Stimulated activated CD4-positive, alpha-beta T cell treated with anti-CD3 and anti-CD28 coated beads, TNF-alpha, amount 100 ng/mL, for 24 hours (primary cell): ENCODE measurements at regions not wholly inside any gene's neighbourhood (a gene's known extent, or its start where the extent isn't known, plus 50 kb on each side); places are given as distances from the start of the nearest gene placed in this dataset.
"Not testable (repeated sequence)": the region's sequence is repeated elsewhere in the genome, so short reads cannot be mapped to it uniquely, and the experiment has no call there.

Source experiments
- DNase-seq, 3 experiments: peaks; one replicate each; pipeline ENCODE4 v3.0.0-alpha.2; 2020; ENCODE audit warnings: low read depth in 3 of 3

DNA sequence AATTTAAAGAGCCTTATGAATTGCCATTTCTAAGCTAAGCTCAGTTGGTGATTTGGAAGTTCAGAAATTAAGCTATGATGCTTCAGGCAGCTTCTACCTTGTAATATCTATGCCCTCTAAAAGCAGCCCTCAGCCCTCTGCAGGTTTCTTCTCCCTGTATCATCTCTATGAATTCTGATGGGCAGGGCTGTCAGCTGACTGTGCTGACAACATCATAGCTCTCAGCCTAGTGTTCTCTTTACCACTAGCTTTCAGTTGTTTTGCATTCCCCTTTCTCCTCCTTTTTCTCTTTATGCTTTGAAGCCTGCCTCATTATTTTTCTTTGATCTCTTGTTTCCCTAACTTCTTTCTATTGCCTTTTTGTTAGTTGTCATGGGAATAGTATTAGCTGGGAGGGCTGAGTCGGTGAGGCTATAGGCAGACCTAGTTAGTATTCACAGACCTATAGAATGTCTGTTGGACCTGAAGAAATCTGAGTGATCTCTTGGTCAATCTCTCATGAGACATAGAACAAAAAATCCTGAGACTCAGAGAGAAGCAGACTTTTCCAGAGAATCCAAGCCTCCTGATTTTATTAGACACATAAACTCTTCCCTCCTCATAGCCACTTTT lies 535.4 kb downstream of the RAB38 start:
- DNase-seq, result no peak

- DNase-seq, result no peak
Observed at GRCh38 chr11:87635001-87635400, 540.2 kb downstream of the RAB38 start.

DNA sequence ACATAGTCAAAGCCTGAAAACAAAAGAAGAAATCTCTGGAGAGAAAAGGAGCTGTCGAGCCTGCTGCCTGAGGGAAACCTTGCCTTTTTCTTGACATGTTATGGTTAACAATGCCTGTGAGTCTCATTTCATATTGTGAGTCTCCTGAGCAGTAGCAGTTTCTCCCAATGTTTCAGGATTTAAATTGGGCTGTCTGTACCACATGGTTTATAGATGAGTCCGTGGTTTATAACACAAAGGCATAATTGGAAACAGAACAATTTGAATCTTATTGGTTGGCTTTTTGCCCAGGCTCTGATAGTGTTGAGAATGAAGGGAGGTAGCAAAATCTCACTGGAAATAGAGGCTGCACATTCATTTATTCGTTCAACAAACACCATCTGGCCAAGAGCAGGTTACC lies 540.9 kb downstream of the RAB38 start:
- DNase-seq, result no peak

DNA sequence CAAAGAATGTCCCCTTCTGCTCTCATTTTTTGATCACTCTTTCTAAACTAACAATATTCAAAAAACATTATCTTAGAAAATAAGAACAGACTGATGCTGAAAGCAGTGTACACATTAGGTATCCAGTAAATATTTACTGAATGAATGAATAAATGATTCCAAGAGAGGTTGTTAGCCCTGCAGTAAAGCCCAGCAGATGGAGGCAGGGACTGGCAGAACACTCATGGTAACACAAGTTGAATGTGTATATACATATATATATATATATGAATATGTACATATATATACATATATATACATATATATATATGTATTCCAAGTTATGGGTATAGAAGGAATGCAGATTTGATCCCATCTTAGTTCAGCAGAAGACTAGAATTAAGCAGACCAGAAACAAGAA lies 546.3 kb downstream of the RAB38 start:
- DNase-seq, result no peak

DNA sequence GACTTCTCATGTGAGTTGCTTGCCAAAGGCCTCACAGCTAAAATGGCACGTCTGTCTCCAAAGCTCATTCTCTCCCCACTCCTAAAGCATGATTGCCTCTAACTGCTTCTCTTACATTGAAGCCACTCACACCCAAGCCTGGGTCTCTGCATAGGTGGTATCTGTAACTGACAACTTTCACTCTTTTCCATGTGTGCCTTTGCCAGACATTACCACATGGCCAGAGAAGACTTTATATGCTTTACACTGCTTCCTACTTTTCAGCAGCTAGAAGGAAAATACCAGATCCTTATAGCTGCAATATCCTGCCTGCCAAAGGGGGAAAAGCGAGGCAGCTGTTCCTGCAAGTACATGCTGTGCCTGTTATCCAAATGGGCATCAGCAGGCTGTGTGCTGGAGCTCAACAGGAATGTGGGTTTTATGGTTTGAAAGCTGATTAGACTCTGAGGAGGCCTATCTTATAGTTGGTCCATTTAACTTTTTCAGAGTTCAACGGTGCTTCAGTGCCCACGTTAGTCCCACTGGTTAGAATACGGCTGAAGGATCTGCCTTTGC lies 547.1 kb downstream of the RAB38 start:
- DNase-seq, result no peak

GRCh38 chr11:87623531-87624365 lies 551.5 kb downstream of the RAB38 start:
- DNase-seq, result not testable (repeated sequence)

DNA sequence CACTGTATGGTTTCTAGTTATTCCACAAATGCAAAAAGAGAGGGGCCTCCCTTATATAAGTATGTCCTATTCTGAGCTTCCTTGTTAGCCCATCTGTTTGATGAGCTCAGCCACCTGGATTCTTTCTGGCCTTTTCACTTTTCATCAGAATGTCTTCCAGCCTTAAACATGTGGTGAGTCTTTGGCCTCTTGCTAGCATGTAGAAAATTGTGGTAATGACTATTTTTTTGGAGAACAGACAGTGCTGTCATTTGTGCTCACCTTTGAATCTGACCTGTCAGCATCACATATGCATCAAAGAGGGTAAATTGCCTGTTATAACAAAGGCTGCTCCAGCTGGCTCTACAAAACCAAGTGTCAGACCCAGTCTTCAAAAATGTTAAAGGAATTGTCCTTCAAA lies 558.7 kb downstream of the RAB38 start:
- DNase-seq, result no peak

DNA sequence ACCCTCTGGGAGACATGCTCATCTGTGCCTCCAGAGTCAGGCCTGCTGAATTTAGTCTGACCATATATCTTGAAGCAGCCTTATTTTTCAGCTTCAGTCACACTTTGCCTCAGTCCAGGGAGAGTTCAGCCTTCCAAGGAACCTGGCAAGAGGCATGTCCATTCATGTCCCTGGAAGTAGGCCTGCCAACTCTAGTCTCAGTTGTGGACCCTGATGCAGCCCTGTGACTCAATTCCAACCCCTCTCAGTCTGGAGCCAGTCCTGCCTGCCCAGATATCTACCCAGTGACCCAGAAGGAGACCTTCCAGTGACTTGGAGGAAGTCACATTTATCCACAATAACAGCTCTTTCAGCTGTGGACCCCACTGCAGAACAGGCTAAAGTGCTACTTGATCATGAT lies 566.6 kb downstream of the TMEM135 start:
- DNase-seq, result no peak

DNA sequence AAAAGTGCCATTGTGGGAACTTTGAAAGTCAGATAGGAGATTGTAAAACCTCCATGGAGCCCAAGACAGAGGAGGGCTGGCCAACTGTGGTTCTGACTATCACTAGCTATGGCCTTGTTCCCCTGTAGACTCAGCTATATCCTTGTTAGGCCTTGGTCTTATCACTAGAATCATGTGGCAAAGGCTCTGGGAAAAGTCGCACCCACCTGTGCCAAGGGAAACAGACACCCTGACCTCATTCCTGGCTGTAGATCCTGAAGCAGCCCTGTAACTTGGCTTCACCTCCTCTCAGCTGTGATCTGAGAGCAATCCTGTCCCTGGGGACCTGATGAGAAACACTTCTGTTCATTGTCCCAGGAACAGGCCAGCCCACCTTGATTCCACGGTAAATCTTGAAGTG lies 566.2 kb downstream of the TMEM135 start:
- no peak for DNase-seq

DNA sequence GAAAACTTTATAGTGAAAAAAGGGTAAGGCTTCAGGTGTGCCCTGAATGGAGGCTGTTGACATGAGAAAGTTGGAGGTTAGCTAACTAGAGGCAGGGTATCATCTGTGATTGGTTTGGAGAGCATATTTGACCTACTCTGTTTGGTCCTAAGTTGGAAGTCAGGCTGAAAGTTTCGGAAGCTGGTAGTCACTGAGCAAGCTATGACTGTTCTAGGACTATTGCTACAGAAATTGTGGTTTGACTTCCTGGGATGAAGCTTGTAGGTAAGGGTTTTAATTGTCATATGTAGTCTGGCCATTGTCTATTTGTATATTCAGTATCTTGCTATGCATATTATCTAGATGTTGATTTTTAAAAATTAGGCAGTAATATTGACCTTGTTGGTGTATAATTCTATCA lies 565.0 kb downstream of the TMEM135 start:
- DNase-seq, result no peak

DNA sequence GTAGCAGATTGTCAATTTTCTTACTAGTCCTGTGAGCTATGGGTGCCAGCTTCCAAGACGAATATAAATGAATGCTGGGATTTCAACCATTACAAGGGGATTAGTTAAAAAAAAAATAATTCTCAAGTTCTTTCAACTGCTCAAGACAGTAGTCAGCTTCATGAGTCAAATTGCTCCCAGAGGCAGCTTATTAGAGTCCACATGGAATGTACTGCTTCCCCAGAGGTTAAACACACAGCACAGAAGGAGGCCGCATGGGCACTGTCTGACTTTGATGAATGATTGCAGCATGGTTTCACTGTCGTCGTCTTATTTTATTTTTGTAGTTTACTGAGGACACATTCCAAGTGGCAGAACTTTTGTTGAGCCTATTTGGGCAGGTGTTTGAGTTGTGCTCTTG lies 563.2 kb downstream of the TMEM135 start:
- DNase-seq, result no peak

GRCh38 chr11:87597725-87598124 lies 560.0 kb downstream of the TMEM135 start:
- no peak for DNase-seq

DNA sequence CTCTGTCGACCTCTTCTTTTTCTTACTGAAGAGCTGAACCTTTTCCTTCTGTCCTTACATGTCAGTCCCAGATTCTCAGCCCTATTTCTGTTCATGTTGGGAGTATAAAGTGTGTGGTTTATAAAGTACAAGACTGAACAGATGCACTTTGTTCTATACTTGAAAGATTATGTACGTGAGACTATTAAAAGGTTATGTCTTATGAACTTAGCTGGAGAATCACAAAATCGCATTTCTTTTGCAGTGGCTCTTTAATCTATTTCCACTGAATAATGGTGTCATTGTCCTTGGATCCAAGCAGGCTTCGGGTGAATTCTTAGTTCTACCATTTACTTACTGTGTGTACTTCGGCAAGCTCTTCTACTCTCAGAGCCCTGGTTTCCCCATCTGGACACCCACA lies 558.4 kb downstream of the TMEM135 start:
- DNase-seq, result no peak

DNA sequence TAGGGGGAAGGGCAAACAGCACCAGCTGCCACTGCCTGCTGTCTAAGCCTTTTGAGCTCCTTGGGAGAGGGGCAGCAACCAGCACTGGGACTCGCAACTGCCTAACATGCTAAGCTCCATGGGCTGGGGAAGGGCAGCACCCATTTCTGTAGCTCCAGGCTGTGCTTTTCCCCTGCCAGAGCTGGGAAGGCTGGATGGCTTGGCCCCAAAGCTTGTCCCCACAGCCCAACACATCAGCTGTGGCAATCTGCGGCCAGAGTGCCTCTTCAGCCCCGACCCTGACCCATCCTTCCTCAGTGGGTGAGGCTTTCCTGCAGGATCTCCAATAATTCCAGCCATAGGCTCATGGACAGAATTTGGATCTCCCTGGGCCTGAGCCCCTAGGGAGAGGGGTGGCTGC lies 551.3 kb downstream of the TMEM135 start:
- no peak for DNase-seq

DNA sequence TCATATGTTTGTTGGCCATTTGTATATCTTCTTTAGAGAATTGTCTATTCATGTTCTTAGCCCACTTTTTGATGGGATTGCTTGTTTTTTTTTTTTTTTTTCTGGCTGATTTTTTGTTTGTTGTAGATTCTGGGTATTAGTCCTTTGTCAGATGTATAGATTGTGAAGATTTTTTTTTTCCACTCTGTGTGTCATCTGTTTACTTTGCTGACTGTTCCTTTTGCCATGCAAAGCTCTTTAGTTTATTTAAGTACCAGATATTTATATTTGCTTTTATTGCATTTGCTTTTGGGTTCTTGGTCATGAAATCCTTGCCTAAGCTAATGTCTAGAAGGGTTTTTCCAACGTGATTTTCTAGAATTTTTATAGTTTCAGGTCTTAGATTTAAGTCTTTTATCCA lies 547.9 kb downstream of the TMEM135 start:
- DNase-seq, result not testable (repeated sequence)

- DNase-seq, result no peak
Observed at GRCh38 chr11:87583931-87584330, 546.2 kb downstream of the TMEM135 start.

GRCh38 chr11:87575088-87575487 lies 537.4 kb downstream of the TMEM135 start:
- no peak for DNase-seq

DNA sequence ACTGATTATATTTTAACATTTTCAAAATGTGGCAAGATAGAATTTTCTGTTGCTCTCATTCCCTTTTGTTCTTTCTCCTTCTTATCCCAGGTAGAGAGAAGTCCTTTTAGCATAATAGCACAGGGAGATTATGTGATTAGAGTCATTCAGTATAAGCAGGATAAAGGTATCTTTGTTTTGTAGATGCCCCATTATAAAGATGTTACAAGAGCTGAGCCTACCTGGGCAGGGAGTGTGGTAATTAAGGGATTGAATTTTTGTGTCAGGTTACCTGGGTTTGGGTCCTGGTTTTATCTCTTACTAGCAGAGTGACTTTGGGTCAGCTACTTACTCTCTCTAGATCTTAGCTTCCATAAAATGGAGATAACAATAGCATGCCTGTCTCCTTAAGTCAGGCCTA lies 536.5 kb downstream of the TMEM135 start:
- DNase-seq, result no peak

- no peak for DNase-seq
Observed at GRCh38 chr11:87573708-87574107, 536.0 kb downstream of the TMEM135 start.

DNA sequence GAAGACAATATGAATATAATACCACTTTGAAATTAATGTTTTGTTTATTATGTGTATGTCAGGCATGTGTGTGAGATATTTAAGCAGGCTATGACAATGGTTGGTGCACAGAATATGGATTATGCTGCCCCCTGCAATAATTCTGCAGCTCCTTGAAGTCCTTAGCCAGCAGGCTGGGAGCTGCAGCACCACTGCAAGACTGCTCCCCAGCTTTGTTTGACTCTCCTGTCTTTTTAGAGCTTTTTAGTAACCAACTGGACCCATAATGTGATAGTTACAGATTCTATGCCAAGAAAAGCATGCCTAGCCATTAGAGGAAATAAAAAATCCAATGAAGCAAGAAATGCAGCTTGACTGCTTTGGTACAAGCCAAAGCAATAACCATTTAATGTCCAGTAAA lies 535.1 kb downstream of the TMEM135 start:
- DNase-seq, result no peak

GRCh38 chr11:87560352-87560751 lies 522.6 kb downstream of the TMEM135 start:
- DNase-seq, result no peak

GRCh38 chr11:87559852-87560251 lies 522.1 kb downstream of the TMEM135 start:
- not testable (repeated sequence) for DNase-seq

DNA sequence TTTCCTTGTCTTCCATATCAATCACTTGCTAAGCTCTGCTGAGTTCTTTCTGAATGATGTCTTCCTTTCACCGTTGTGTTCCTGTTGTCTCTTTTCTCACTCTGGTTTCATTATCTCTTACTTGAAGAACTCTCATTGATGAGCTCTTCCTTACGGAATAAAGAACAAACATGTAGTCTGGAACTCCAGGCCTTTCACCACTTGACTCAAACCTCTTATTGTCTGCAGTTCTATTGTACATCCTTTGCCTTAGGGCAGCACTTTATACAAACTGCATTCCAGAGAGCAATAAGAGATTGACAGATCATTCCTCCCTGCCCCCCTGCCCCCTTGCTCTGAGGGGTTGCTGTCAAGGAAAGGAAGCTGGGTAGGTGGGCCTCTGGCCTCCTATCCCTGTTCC lies 517.4 kb downstream of the TMEM135 start:
- no peak for DNase-seq
